8988T (cell line): ENCODE measurements at regions not wholly inside any gene's neighbourhood (a gene's known extent, or its start where the extent isn't known, plus 50 kb on each side); places are given as distances from the start of the nearest gene placed in this dataset.
"Not testable (repeated sequence)": the region's sequence is repeated elsewhere in the genome, so short reads cannot be mapped to it uniquely, and the experiment has no call there.

Source experiments
- DNase-seq: peaks from one replicate; pipeline ENCODE4 v3.0.0; 2011

DNA sequence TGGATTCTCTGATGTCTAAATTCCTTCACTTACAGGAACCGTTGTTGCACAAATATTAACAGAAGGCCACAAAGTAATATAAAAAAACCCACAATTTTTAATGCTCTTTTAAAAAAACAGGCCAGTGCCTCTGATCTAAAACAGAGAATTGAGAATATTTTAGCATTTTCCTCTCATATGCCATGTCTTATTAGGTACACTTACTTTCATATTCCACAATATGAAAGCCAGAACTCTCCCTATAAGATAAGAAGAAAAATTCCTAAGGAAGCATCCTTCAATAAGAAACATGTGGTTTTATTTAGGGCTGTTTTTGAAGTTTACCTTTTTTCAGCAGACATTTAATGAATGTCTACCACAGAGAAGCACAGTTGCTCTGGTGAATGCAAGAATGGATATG lies 214.5 kb downstream of the FAT3 start:
- DNase-seq: no peak

- no peak for DNase-seq
Measured at GRCh38 chr11:92440701-92441442, 216.3 kb downstream of the FAT3 start.

GRCh38 chr11:92441443-92441726 lies 216.8 kb downstream of the FAT3 start:
- no peak for DNase-seq

DNA sequence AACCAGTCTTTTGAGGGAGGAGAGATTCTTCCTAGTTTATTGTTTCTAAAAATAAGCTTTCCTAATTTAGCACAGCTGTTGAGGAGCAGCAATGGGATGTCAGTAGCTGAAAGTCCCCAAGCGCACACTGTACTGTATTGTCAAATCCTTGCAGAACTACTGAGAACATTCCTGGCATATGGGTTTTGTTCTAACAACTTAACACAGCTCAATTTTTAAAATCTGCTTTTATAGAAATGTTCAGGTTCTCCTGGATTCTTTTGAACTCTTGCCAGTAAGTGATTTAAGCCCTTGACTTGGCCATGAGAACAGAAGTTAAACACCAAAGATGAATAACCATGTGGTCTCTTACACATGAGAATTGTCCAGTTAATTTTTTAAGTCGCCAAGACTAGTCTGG lies 218.6 kb downstream of the FAT3 start:
- DNase-seq: no peak

DNA sequence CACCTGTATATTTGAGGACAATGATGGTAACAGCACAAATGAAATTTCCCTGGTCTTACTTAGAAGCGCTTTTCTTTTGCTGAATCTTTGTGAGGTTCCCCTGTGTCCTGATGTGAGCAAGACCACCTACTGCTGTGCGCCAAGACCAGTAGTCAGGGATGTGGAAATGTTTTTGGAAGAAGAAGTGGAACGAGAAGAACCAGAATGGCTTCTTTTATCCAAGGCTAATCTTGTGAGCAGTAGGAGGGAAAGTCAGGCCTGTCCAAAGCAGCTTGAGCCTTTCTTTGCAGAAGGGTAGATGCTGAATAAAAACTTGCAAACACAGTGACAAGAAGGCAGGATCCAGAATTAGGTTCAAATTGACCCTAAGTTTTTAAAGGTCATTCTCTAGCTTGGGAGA lies 223.0 kb downstream of the FAT3 start:
- DNase-seq: no peak

DNA sequence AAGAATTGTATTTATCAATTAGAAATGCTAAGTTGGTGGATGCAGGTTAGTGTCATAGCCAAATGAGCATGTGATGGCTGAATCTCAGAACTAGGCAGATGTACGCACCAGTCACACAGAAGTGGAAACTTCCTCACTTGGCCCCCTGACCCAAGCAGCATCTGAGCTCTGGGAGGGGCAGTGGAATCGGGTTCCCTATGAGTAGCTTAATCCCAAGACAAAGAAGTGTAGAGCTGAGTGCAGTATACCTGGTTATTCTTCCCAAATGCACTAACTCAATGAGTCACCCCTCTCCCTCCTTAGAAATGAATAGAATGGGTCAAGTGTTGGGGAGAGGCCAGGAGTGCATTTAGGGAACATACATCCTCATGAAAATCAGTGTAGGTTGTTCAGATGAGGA lies 224.6 kb downstream of the FAT3 start:
- no peak for DNase-seq

DNA sequence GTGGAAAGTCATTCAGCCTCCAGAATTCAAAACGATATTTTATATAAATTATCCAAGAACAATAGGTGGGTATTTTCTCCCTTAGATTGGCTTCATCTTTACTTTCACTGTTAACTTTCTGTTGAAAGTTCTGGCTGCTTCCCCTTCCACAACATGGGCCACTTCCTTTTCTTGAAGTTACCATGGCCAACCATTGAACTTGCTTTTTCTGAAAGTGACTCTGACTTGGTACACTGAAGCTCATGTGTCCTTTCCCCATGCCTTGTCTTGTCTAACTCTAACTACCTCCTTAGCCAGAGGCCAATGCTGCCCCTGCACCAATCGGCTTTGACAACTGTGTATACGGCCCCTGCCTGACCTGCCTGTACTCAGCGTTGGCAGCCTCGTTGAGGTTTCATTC lies 225.2 kb downstream of the FAT3 start:
- DNase-seq: no peak

DNA sequence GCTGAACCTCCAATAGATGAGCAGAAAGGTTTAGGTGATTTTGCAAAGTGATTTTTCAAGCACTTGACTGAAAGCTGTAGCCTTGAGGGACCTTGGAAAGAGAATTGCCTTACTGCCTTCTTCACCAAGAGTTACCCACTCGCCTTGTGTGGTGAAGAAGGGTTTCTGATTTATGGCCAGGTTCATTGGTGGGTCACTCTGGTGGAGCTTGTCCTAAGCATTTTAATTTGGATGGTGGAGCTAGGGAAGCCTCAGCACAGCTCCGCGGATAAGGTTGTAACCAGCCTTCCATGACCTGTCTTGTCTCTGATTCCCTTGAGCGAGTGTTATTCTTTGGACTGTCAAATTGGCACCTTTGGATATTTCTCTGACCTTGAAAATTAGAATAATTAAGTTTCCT lies 226.4 kb downstream of the FAT3 start:
- no peak for DNase-seq

DNA sequence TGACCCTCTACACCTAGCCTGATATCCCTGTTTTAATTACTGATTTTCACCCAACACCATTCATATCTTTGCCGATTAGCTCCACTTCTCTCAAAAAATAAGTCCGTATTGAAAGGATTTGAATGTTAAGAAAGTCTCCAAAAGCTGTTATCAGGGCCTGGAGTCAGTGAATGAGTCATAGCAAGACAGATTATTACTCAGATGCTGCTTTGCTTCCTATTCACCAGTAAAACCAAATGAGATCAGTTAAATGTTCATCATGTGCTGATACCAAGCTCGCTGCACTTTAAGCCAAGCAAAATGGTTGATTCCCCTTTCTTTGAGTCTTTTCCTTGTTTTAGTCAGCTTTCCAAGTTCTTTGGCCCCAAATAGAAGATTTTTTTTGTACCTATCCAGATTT lies 228.4 kb downstream of the FAT3 start:
- DNase-seq: no peak

- DNase-seq: no peak
Measured at GRCh38 chr11:92455210-92455790, 230.7 kb downstream of the FAT3 start.

DNA sequence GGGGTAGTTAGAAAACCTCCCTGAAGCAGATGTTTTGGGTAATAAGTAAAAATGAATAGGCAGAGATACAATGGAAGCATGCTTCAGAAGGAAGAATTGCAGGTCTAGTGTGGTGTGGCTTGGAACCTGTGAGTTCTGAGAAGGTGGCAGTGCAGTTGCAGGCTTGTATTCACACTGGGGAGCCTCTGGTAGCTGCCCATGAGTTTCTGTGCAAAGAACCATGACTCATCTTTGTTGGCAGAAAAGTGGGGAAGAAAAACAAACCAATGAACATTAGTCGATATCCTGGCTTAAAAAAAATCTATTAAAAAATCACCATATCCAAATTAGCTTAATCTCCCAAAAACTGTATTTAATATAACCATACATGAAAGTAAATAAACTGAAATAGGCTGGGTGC lies 232.6 kb downstream of the FAT3 start:
- DNase-seq: no peak

DNA sequence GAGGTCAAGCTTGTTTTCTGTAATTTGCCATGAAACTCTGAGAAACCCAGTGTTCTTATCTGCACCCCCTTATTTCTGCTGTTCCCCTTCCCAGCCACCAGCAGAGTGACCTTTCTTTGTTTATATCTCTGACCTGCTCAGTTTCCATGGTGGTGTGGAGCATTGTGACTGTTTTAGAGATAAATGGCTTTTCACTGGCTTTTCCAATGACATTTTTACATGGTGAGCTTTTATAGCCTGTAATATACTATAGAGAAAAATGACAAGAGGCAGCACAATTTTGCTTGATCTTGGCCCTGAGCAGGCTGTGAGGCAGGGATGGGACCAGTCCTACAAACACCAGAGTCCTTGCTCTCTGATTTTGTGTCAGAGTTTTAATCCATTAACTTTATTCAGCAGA lies 233.9 kb downstream of the FAT3 start:
- DNase-seq: no peak

GRCh38 chr11:92460213-92460612 lies 235.6 kb downstream of the FAT3 start:
- no peak for DNase-seq

GRCh38 chr11:92461447-92461846 lies 236.8 kb downstream of the FAT3 start:
- DNase-seq: no peak

- DNase-seq: no peak
Measured at GRCh38 chr11:92462821-92463220, 238.2 kb downstream of the FAT3 start.

- DNase-seq: no peak
Measured at GRCh38 chr11:92464822-92465221, 240.2 kb downstream of the FAT3 start.

- not testable (repeated sequence) for DNase-seq
Measured at GRCh38 chr11:92465410-92465809, 240.8 kb downstream of the FAT3 start.

GRCh38 chr11:92473736-92474135 lies 249.1 kb downstream of the FAT3 start:
- no peak for DNase-seq

GRCh38 chr11:92475316-92475715 lies 250.7 kb downstream of the FAT3 start:
- no peak for DNase-seq

- no peak for DNase-seq
Measured at GRCh38 chr11:92475819-92476218, 251.2 kb downstream of the FAT3 start.

- DNase-seq: no peak
Measured at GRCh38 chr11:92477686-92478085, 253.1 kb downstream of the FAT3 start.

DNA sequence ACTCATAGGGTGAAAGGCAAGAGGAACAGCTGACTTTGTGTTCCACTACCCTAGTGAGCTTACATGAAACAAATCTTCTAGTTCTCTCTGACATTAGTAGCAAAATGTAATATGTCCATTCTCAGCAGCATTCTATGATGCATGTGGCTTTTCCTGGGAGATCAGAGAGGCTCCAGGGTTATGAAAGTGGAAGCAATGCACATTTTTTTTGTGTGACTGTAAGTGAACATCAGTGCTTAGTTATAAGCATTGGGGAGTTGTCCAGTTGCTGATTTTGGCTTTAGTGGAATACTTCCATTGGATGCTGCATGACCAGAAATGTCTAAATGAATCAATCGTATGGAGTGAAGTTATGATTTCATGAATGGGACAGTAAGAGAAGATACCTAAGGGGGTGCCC lies 255.9 kb downstream of the FAT3 start:
- DNase-seq: no peak

DNA sequence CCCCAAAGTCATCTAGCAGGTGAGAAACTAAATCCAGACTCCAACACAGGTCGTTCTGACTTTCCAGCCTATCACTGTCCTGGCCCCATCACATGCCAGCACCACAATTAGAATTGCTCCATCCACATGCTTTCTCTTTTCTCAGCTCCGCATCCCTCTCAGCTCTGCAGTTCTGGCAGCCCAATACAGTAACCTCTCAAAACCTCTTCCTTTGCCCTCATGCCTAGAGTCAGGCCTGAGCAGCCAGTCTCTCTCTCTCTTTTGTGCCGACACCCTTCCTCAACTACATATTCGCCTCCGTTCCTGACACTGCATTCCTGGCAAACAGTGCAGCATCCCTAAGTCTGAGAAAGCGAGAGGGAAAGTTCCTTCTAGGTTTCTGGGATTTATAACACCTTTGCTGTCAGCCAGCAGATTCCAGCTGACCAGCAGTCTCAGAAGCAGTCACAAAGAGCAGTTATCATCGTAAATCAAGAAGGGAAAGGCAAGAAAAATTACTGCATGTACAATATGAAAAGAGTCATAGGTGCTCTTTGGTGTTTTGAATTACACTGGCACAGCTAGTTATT lies 258.0 kb downstream of the FAT3 start:
- DNase-seq: no peak

- DNase-seq: no peak
Measured at GRCh38 chr11:92484570-92484969, 260.0 kb downstream of the FAT3 start.

DNA sequence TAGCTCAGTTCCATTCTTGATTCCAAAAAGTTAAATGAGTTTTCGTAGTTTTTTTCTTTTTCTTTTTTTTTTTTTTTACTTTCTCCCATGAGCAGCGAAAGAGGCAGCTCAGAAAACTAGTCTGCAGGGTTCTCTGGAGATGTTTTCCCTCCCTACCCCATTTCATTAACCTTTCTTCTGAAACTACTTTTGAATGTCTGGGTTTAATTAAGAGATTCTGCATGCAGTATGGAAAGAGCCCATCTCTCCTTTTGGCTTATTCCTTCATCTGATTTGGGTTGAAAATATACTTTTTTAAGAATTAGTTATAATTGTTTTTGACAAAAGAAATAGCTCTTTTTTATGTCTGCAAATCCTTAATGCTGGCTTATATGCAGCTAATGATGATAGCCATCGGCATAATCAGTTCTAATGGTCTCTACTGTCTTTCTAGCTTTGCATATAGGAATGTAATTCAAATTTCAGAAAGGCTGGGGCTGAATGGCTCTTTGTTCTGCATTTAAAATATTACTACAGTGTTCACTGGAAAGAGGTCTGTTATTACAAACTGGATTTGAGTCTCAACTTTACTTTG lies 265.3 kb downstream of the FAT3 start:
- DNase-seq: no peak
